Breast epithelium (tissue), 3 donors: ENCODE measurements at regions not wholly inside any gene's neighbourhood (a gene's known extent, or its start where the extent isn't known, plus 50 kb on each side); places are given as distances from the start of the nearest gene placed in this dataset.

Source experiments
- CTCF ChIP-seq, 3 donors: fragments of 450-650 bp; IDR thresholded peaks; one replicate each; pipeline ENCODE4 v1.5.1; 2016 to 2017; ENCODE audit warnings: antibody characterized with exemption in 3 of 3, mild to moderate bottlenecking in 3 of 3, moderate library complexity in 3 of 3
- POLR2AphosphoS5 ChIP-seq, 3 donors: sonication (generic); formaldehyde crosslinking; IDR thresholded peaks; one replicate each; pipeline ENCODE4 v1.6.1; 2017; ENCODE audit warnings: antibody characterized with exemption in 3 of 3

DNA sequence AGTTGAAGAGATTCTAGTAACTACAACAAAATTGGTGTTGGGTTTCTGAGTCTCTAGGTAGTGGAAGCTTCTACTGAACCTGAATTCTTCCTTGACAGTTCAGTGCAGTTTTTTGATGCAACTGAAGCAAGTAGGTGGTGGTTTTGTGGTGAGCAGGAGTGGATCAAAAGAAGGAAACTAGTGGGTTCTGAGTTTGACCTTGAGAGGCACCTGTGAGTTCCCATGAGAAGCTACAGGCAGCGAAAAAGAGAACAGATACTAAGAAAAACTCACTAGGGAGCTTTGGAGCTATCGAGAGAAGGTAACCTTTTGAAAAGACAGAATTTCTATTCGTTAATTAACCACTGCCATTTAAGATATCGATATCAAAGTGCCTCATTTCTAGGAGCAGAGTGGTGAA, 145.2 kb downstream of the PDHA2 start:
- TF ChIP-seq CTCF (IDR thresholded peaks at IDR 0.05): no peak
- no peak for TF ChIP-seq POLR2AphosphoS5 (IDR thresholded peaks at IDR 0.05)
